HL-60 (cell line): ENCODE measurements at regions not wholly inside any gene's neighbourhood (a gene's known extent, or its start where the extent isn't known, plus 50 kb on each side); places are given as distances from the start of the nearest gene placed in this dataset.

Source experiments
- DNase-seq, 2 experiments: peaks; one replicate each; pipeline ENCODE4 v3.0.0-alpha.2; 2010 to 2020; ENCODE audit warnings: low read depth in 1 of 2, low spot score in 1 of 2
- H3K27ac ChIP-seq: fragments of 250-450 bp; sonication (Bioruptor Pico); replicated peaks from 2 replicates; pipeline ENCODE4 v1.5.1; 2020; ENCODE audit warnings: mild to moderate bottlenecking, moderate library complexity
- H3K27me3 ChIP-seq: fragments of 250-450 bp; sonication (Bioruptor Pico); 2 replicates; pipeline ENCODE4 v1.5.1; 2021; ENCODE audit warnings: mild to moderate bottlenecking, moderate library complexity; ENCODE audit not compliant: insufficient read depth, poor library complexity, severe bottlenecking
- H3K4me3 ChIP-seq: replicated peaks from 2 replicates; pipeline ENCODE4 v1.5.1; 2011; ENCODE audit warnings: mild to moderate bottlenecking, control low read depth, low read length; ENCODE audit not compliant: insufficient read depth
- CTCF ChIP-seq: IDR thresholded peaks from one replicate; pipeline ENCODE4 v1.5.1; 2011; ENCODE audit warnings: low read length, control low read depth, inconsistent platforms; ENCODE audit not compliant: insufficient read depth
- GABPA ChIP-seq: IDR thresholded peaks from 2 replicates; pipeline ENCODE4 v1.6.1; 2012; ENCODE audit warnings: low read depth
- POLR2AphosphoS5 ChIP-seq: IDR thresholded peaks from 2 replicates; pipeline ENCODE4 v1.6.1; 2012; ENCODE audit warnings: low read depth
- REST ChIP-seq: IDR thresholded peaks from 2 replicates; pipeline ENCODE4 v1.6.1; 2012; ENCODE audit warnings: low read depth; ENCODE audit not compliant: insufficient replicate concordance
- SPI1 ChIP-seq: IDR thresholded peaks from 2 replicates; pipeline ENCODE4 v1.6.1; 2012; ENCODE audit warnings: low read depth, mild to moderate bottlenecking, borderline replicate concordance

- Histone ChIP-seq H3K4me3 (no peak overlapping the region), H3K27me3 (no peaks in the 10 kb centered on the region), H3K27ac (no peak overlapping the region)
- no peak for DNase-seq
- TF ChIP-seq SPI1 (no peak), CTCF (no peak), POLR2AphosphoS5 (no peak)
Measured at GRCh38 chr14:39555749-39556148, 123.5 kb upstream of the FBXO33 start.

- no peak overlapping the region for H3K27ac ChIP-seq
- no peak overlapping the region for H3K4me3 ChIP-seq
- TF ChIP-seq GABPA (no peak), CTCF (no peak), POLR2AphosphoS5 (no peak), REST (no peak), SPI1 (no peak)
- DNase-seq: no peak
- no peaks in the 10 kb centered on the region for H3K27me3 ChIP-seq
Measured at GRCh38 chr14:39554576-39554975, 122.3 kb upstream of the FBXO33 start.

GRCh38 chr14:39548358-39548757 lies 116.1 kb upstream of the FBXO33 start:
- H3K27ac ChIP-seq: no peak overlapping the region
- H3K4me3 ChIP-seq: no peak overlapping the region
- no peaks in the 10 kb centered on the region for H3K27me3 ChIP-seq
- DNase-seq: no peak
- TF ChIP-seq SPI1 (no peak), POLR2AphosphoS5 (no peak), REST (no peak), CTCF (no peak), GABPA (no peak)

- Histone ChIP-seq H3K27ac (no peak overlapping the region), H3K4me3 (no peak overlapping the region), H3K27me3 (no peaks in the 10 kb centered on the region)
- TF ChIP-seq SPI1: no peak
- no peak for TF ChIP-seq GABPA
- TF ChIP-seq REST: no peak
- TF ChIP-seq POLR2AphosphoS5: no peak
- no peak for TF ChIP-seq CTCF
- DNase-seq: no peak
Measured at GRCh38 chr14:39547845-39548244, 115.6 kb upstream of the FBXO33 start.
